SK-N-SH (cell line): ENCODE measurements at regions not wholly inside any gene's neighbourhood (a gene's known extent, or its start where the extent isn't known, plus 50 kb on each side); places are given as distances from the start of the nearest gene placed in this dataset.

ENCODE experiments used
- CTCF ChIP-seq: fragments of 200-600 bp; sonication (generic); IDR thresholded peaks from 2 replicates; pipeline ENCODE4 v1.6.1; 2017; ENCODE audit warnings: antibody characterized with exemption, mild to moderate bottlenecking, moderate library complexity
- EP300 ChIP-seq, 2 experiments: IDR thresholded peaks; 2 replicates each; pipeline versions ENCODE4 v1.4.0 to v1.6.1; 2012; ENCODE audit warnings: borderline replicate concordance in 1 of 2, low read depth in 1 of 2, low read length in 1 of 2
- EZH2phosphoT487 ChIP-seq: fragments of 200-600 bp; sonication (generic); IDR thresholded peaks from 2 replicates; pipeline ENCODE4 v1.6.1; 2017; ENCODE audit warnings: low read depth, mixed run types, mild to moderate bottlenecking, antibody characterized with exemption, moderate library complexity, borderline replicate concordance
- FOXJ3 ChIP-seq: sonication (generic); formaldehyde crosslinking; IDR thresholded peaks from 2 replicates; pipeline ENCODE4 v1.5.1; 2020; ENCODE audit warnings: mild to moderate bottlenecking, missing genetic modification reagents
- GABPA ChIP-seq: IDR thresholded peaks from 2 replicates; pipeline ENCODE4 v1.4.0; 2012; ENCODE audit warnings: low read depth, mild to moderate bottlenecking
- NFIC ChIP-seq: IDR thresholded peaks from 2 replicates; pipeline ENCODE4 v1.4.0; 2012; ENCODE audit warnings: borderline replicate concordance
- POLR2AphosphoS5 ChIP-seq: IDR thresholded peaks from 2 replicates; pipeline ENCODE4 v1.6.1; 2012; ENCODE audit warnings: low read depth, low read length
- RCOR1 ChIP-seq: fragments of 150-350 bp; IDR thresholded peaks from 2 replicates; pipeline ENCODE4 v1.6.1; 2017; ENCODE audit warnings: antibody characterized with exemption, low read length
- TAF1 ChIP-seq: IDR thresholded peaks from 2 replicates; pipeline ENCODE4 v1.6.1; 2012; ENCODE audit warnings: low read depth, mild to moderate bottlenecking, low read length, moderate library complexity, borderline replicate concordance
- TEAD4 ChIP-seq: IDR thresholded peaks from 2 replicates; pipeline ENCODE4 v1.4.0; 2012; ENCODE audit warnings: mild to moderate bottlenecking, borderline replicate concordance; ENCODE audit not compliant: insufficient read depth

DNA sequence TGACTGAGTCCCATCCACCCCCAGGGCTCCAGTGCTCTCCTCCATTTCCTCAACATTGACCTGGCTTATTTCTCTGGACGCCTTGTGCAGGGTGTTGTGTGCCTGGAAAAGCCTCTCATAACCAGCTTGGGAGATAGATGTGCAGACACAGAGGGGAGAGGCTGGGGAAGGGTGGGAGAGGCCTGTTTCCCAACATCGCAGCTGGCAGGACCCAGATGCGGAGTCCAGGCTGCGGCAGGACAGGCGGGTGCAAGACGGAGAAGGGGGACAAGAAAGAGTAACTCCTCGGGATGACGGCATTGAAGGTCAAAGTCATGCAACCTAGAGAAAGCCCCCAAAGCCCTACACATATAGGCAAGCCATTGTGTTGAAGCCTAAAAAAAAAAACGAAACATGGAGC is 54.1 kb upstream of the ANTXRL start:
- TF ChIP-seq CTCF (no peak), EP300 (IDR thresholded peaks at IDR 0.05; ENCODE audit: borderline replicate concordance in 1 of 2, low read depth in 1 of 2, low read length in 1 of 2) (no peak), TAF1 (no peak), RCOR1 (no peak), EZH2phosphoT487 (no peak), GABPA (no peak), TEAD4 (no peak), POLR2AphosphoS5 (no peak), NFIC (no peak), FOXJ3 (CRISPR knock-in tag) (no peak)
